Left cardiac atrium (tissue), 4 donors: ENCODE measurements at regions not wholly inside any gene's neighbourhood (a gene's known extent, or its start where the extent isn't known, plus 50 kb on each side); places are given as distances from the start of the nearest gene placed in this dataset.
A peak's percentile ranks its signal among the peaks of the same experiment; 100 is the strongest.

Source experiments
- ATAC-seq, 2 donors: fragments of 200-7000 bp; cut with Tn5 transposase; one replicate each; pipeline ENCODE4 v1.9.1; 2020; ENCODE audit warnings: mild to moderate bottlenecking in 2 of 2, moderate library complexity in 2 of 2
- DNase-seq: peaks from one replicate; pipeline ENCODE4 v3.0.0-alpha.2; 2020
- intact Hi-C, 2 donors: fragments of 100-400 bp; cut with DNase I; formaldehyde crosslinking; loops; one replicate each; pipeline versions ENCODE4 v1.14.1 to v1.15.1; 2022 to 2023
- donor health status: DM: no; HTN: yes; CAD: no.
- donor health status: DM: no; HTN: yes; CAD: no; lungs with severe emphysema.
- donor health status: DM: yes; HTN: yes; CAD: no.
- donor health status: Dilated cardiomyopathy.

DNA sequence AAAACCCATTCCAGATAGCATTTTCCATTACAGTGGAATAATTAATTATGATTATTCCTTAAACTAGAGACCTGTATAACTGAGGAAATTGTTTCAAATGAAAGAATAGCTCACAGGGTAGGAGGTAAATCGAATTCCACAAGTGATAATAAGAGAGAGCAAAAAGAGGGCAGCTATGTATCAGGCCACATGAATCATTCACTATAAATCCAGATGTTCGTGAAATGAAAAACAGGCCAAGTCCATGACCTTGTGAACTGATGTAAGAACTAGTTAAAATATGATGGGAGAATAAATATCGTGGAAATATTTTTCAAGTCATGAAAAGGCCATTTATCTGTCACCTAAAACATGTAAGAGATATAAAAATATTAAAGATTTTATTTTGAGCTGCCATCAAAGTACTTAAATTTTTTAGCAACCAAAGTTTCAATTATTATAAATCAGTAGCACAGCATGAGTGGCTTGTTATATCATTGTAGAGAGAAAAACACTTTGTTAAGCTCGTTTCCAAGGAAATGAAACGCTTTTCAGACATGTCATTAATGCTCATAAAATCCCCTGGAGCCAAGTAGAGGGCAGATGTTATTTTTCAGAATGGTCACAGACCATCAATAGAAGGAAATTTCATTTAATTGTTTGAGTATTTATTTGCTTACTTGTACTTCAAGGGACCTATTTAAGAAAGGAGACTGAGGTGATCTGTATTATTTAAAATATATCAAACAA lies 120.6 kb upstream of the CDKN3 start:
- DNase-seq (no peak), ATAC-seq (no peak)
- intact Hi-C loops = no loop called here

GRCh38 chr14:54278087-54278486 lies 118.7 kb upstream of the CDKN3 start:
- no peak for DNase-seq
- no peak for ATAC-seq
- intact Hi-C loops = no loop called here

GRCh38 chr14:54278665-54279295 lies 118.0 kb upstream of the CDKN3 start:
- DNase-seq (no peak), ATAC-seq (no peak)
- intact Hi-C loops = no loop called here

DNA sequence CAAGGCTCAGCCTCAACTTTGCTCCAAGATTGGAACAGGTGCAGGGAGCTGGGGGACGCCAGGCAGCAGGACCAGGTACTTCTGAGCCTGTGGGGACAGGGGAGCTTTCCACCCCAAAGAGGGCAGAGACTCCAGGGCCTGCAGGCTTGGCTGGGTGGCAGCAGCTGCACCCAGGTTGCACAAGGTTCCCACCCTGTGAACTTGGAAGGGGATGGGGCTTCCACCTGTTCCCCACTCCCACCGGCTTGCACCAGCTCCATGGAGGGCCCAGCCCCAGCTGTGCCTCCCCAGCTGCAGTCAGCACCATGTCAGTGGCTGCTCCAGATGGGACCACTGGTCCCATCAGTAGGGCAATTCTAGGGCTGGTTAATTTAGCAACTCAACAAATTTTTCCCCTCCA lies 114.0 kb upstream of the CDKN3 start:
- DNase-seq = no peak
- no peak for ATAC-seq
- intact Hi-C loops = no loop called here

GRCh38 chr14:54285030-54285429 lies 111.8 kb upstream of the CDKN3 start:
- ATAC-seq = no peak
- no peak for DNase-seq
- intact Hi-C loops = no loop called here

DNA sequence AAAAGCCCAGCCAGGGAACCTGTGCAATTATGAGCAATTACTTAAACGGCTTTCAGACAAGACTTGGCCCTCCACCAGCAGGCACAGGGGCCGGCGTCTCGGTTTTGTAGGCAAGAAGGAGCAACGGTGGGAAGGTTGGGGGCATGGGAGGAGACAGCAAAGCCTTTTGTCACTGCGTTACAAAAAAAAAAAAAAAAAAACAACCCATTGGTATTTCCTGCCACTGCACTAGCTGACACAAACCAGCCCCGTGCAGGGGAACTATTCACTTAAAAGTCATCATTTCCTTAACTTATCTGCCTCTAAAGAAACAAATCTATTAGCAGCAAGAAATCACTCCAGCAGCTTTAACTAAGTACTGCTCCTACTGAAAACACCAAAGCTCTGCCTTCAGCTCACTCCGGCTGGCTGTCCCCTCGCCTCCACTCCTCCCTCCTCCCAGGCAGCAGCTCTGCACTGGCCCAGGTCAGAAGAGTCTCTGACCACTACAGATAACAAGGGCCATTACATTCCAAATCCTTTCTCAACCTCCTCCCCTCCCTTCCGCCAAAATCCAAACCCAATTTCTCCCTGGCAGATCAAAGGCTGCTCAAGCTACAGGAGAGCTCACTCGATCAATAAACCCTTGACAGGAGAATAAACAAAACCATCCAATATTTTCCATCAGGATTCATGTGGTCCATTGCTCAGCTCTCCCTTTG lies 105.2 kb upstream of the CDKN3 start:
- intact Hi-C loops = no loop called here
- no peak for DNase-seq
- ATAC-seq = peak; percentile 73 to 80

DNA sequence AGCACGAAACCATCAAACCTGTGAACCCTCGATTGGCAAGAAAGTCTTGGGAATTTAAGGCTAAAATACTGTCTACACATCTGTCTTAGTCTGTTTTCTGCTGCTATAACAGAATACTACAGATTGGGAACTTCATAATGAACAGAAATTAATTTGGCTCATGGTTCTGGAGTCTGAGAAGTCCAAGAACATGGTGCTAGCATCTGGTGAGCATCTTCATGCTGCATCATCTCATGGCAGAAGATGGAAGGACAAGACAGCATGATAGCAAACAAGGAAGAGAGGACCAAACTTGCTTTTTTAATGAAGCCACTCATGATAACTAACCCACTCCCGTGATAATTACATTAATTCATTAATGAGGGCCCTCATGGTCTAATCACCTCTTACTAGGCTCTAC lies 102.0 kb upstream of the CDKN3 start:
- DNase-seq (no peak), ATAC-seq (no peak)
- intact Hi-C loops = no loop called here

- intact Hi-C loops = no loop called here
- DNase-seq (peak; percentile 34), ATAC-seq (peak in 1 of 2 donors; percentile 86)
These were observed 97.1 kb upstream of the CDKN3 start for GRCh38 chr14:54299410-54300363.

DNA sequence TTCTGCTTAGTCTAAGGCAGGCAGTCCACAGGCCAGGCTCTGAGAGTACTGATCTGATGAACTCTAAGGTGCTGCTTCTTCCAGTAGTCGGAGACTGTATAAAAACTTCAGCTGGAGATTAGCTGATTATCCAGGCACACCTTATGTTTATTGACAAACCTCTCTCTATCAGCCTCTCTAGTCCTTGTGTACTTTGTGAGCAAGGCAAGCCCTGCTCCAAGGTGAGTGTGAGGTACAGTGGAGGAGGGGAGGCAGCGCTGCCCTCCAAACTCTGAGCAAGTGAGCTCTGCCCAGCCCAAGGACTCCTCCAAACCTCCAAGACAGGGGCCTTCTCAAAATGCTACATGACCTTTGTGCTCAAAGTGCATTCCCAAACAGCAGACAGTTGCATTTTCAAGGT lies 95.9 kb upstream of the CDKN3 start:
- DNase-seq = no peak
- intact Hi-C loops = no loop called here
- no peak for ATAC-seq

GRCh38 chr14:54301359-54301758 lies 95.4 kb upstream of the CDKN3 start:
- DNase-seq = no peak

GRCh38 chr14:54306806-54307205 lies 90.0 kb upstream of the CDKN3 start:
- DNase-seq = no peak
- no peak for ATAC-seq
- intact Hi-C loops = no loop called here

More at GRCh38 chr14:54301359-54301758, 95.4 kb upstream of the CDKN3 start:
- no peak for ATAC-seq
- intact Hi-C loops = no loop called here

- intact Hi-C loops = no loop called here
- DNase-seq (no peak), ATAC-seq (no peak)
These were observed 87.2 kb upstream of the CDKN3 start for GRCh38 chr14:54309615-54310014.

- ATAC-seq (no peak), DNase-seq (no peak)
- intact Hi-C loops = no loop called here
These were observed 86.5 kb upstream of the CDKN3 start for GRCh38 chr14:54310151-54310850.

- ATAC-seq (no peak), DNase-seq (no peak)
- intact Hi-C loops = no loop called here
These were observed 86.0 kb upstream of the CDKN3 start for GRCh38 chr14:54310851-54311228.

GRCh38 chr14:54312166-54312801 lies 84.5 kb upstream of the CDKN3 start:
- DNase-seq (no peak), ATAC-seq (peak; percentile 63 to 87)
- intact Hi-C loops = no loop called here

DNA sequence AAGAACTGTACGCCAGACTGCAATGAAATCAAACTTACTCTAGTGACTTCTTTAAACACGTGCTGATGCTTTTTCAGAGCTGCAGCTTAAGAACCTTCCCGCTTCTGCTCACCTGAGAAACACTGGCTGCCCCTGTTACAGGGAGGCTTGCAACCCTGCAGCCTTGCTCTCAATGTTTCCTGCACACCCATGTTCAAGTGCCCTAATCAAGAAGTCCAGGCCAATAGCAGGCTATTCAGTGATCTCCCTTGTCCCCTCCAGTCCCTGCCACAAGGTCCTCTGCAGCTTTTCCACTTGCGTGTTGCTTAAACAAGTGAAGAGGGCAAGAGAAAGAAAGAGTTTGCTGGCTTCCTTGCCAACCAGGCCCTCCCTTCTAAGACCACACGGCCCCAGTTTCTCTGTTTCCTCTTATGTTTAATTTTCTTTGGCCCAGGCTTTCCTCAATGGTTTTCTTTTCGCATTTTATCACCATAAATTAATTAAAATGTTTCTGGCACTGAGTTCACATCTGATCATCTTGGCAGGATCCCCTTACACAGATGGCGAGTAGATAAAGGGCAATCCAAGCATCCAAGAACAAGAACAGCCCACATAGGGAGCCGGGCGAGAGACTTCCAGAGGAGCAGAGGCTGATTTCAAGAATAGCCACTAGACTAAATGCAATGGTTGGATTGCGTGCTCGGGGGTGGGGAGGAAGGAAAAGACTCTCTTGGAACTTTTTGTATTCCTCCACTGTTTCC lies 82.3 kb upstream of the CDKN3 start:
- DNase-seq = no peak
- intact Hi-C loops = no loop called here
- no peak for ATAC-seq

DNA sequence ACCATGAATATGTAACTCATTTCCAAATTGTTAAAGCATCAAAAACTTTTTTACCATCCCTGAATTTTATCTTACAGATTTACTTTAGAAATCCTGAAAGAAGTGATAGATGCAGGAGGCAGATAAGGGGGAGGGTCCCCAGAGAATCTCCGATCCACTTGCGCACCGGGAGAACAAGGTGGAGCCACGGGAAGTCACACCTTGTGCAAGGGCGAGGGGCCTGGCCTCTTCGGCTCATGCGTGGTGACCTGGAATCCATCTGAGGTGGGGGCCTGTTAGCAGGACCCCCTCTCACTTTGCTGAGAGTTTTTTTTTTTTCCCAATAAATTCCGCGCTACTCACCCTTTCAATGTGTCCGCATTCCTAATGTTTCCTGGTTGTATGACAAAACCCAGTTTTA lies 80.2 kb upstream of the CDKN3 start:
- intact Hi-C loops = no loop called here
- no peak for ATAC-seq
- no peak for DNase-seq

- intact Hi-C loops = no loop called here
- DNase-seq (no peak), ATAC-seq (no peak)
These were observed 79.4 kb upstream of the CDKN3 start for GRCh38 chr14:54317391-54317790.
